Heart left ventricle (tissue), 16 donors: ENCODE measurements at regions not wholly inside any gene's neighbourhood (a gene's known extent, or its start where the extent isn't known, plus 50 kb on each side); places are given as distances from the start of the nearest gene placed in this dataset.

Source experiments
- ATAC-seq, 4 donors: fragments of 200-7000 bp; cut with Tn5 transposase; one replicate each; pipeline ENCODE4 v1.9.1; 2020 to 2022; ENCODE audit warnings: moderate library complexity in 4 of 4, mild to moderate bottlenecking in 3 of 4, moderate number of reproducible peaks in 1 of 4
- DNase-seq, 5 donors: peaks; one replicate each; pipeline ENCODE4 v3.0.0-alpha.2; 2020
- H3K27ac ChIP-seq, 12 donors: fragments of 200-600 bp; sonication (generic) in 4 of 12; one replicate each; pipeline versions ENCODE4 v1.5.0 to v1.8.0; 2016 to 2022; ENCODE audit warnings: mild to moderate bottlenecking in 2 of 12
- H3K27me3 ChIP-seq, 9 donors: fragments of 200-600 bp; sonication (generic) in 2 of 9; one replicate each; pipeline versions ENCODE4 v1.5.1 to v1.8.0; 2016 to 2022; ENCODE audit warnings: mild to moderate bottlenecking in 3 of 9
- H3K36me3 ChIP-seq, 9 donors: fragments of 200-600 bp; sonication (generic) in 2 of 9; one replicate each; pipeline versions ENCODE4 v1.5.0 to v1.8.0; 2018 to 2022; ENCODE audit warnings: mild to moderate bottlenecking in 2 of 9
- H3K4me1 ChIP-seq, 12 donors: fragments of 200-600 bp; sonication (generic) in 4 of 12; one replicate each; pipeline versions ENCODE4 v1.5.0 to v1.8.0; 2016 to 2022; ENCODE audit warnings: mild to moderate bottlenecking in 3 of 12
- H3K4me3 ChIP-seq, 12 donors: fragments of 200-600 bp; sonication (generic) in 4 of 12; one replicate each; pipeline versions ENCODE4 v1.5.0 to v1.8.0; 2017 to 2022; ENCODE audit warnings: mild to moderate bottlenecking in 9 of 12, moderate library complexity in 4 of 12
- H3K9me3 ChIP-seq, 12 donors: fragments of 200-600 bp; sonication (generic) in 4 of 12; one replicate each; pipeline versions ENCODE4 v1.5.0 to v1.8.0; 2016 to 2022; ENCODE audit warnings: mild to moderate bottlenecking in 1 of 12
- POLR2A ChIP-seq, 2 donors: fragments of 450-650 bp; IDR thresholded peaks; one replicate each; pipeline ENCODE4 v1.6.1; 2017; ENCODE audit warnings: antibody characterized with exemption in 2 of 2, mild to moderate bottlenecking in 2 of 2, moderate library complexity in 2 of 2
- WGBS, 4 donors: extraction: QIAGEN DNeasy Blood & Tissue Kit in 2 of 4; methylation state at CpG; one replicate each; pipeline versions ENCODE4 v1.1.5 to v1.1.7; 2013 to 2018; 5-methylcytosine and 5-hydroxymethylcytosine counted together
- intact Hi-C, 10 donors: fragments of 100-400 bp; cut with DNase I; formaldehyde crosslinking; loops; one replicate each; pipeline versions ENCODE4 v1.11.1 to v1.14.2; 2022
- TF ChIP-seq, protein P1 (sequence below), 12 donors: fragments of 200-600 bp; sonication (generic) in 4 of 12; IDR thresholded peaks; one replicate each; pipeline versions ENCODE4 v1.5.0 to v1.8.0; 2018 to 2022; ENCODE audit warnings: antibody characterized with exemption in 12 of 12, mild to moderate bottlenecking in 5 of 12
- donor health status: ischemic (EF 13 %, LVEDD 7.1; RV severe dilation, severe dysfunction).
- donor health status: healthy with polysubstance abuse.
- donor health status: DM: no; HTN: yes; CAD: no.
- donor health status: DM: no; HTN: no; CAD: no.
- donor health status: ischemic (EF 25% LVEDD 6.9; RV normal size, moderate dysfunction).
- donor health status: ischemic (EF 25% LVEDD 5.7; RV mildly dilated, moderate dysfunction).
- donor health status: healthy.
- donor health status: DM: yes; HTN: yes; CAD: no.
- donor health status: ischemic (EF 35%, LVEDD 5.7; RV mildly dilated, moderate dysfunction).
- donor health status: nonischemic (EF 11% LVEDD 7.7; RV severe dilation, severe dysfunction).
- donor health status: DM: yes; HTN: yes; CAD: no.
- donor health status: PGD.
- donor health status: ischemic (EF 29% LVEDD 5.4; RV normal size, mild dysfunction).
- donor health status: nonischemic (EF 23%, LVEDD 6.1; RV moderate dilation, normal function).

DNA sequence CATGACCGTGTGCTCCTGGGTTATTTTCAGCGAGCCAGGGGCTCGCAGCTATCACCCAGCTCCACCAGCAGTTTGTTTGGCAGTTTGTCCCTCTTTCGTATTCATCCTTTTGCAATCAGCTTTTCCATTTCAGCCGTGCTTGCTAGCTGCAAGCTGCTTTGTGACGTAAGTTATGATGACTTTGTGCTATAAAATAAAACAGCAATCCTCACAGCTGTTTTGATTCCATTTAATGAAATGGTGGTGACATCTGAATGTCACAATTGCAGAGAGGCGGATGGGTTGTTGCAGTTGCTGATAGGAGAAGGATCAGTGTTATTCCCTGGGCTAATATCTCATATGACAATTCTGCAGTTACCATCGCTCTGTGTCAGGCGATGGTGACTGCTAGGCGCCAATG lies 251.7 kb downstream of the SNX10 start:
- no peak for DNase-seq
- Histone ChIP-seq H3K4me3 (no peak overlapping the region), H3K9me3 (peaks cover 0 to 9% (median 0%) of the 10 kb centered on the region in 12 donors), H3K4me1 (no peaks in the 10 kb centered on the region), H3K27me3 (peaks cover 0 to 50% (median 4%) of the 10 kb centered on the region in 9 donors), H3K27ac (no peak overlapping the region), H3K36me3 (no peaks in the 10 kb centered on the region)
- WGBS, 4 donors: 64 to 73% (median 68%) methylated on average over 10 of the region's 10 CpGs
- ATAC-seq: no peak
- intact Hi-C loops: no loop called here
- TF ChIP-seq, protein P1, sequence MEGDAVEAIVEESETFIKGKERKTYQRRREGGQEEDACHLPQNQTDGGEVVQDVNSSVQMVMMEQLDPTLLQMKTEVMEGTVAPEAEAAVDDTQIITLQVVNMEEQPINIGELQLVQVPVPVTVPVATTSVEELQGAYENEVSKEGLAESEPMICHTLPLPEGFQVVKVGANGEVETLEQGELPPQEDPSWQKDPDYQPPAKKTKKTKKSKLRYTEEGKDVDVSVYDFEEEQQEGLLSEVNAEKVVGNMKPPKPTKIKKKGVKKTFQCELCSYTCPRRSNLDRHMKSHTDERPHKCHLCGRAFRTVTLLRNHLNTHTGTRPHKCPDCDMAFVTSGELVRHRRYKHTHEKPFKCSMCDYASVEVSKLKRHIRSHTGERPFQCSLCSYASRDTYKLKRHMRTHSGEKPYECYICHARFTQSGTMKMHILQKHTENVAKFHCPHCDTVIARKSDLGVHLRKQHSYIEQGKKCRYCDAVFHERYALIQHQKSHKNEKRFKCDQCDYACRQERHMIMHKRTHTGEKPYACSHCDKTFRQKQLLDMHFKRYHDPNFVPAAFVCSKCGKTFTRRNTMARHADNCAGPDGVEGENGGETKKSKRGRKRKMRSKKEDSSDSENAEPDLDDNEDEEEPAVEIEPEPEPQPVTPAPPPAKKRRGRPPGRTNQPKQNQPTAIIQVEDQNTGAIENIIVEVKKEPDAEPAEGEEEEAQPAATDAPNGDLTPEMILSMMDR (IDR thresholded peaks at IDR 0.05): no peak
- no peak for TF ChIP-seq POLR2A (IDR thresholded peaks at IDR 0.05)

DNA sequence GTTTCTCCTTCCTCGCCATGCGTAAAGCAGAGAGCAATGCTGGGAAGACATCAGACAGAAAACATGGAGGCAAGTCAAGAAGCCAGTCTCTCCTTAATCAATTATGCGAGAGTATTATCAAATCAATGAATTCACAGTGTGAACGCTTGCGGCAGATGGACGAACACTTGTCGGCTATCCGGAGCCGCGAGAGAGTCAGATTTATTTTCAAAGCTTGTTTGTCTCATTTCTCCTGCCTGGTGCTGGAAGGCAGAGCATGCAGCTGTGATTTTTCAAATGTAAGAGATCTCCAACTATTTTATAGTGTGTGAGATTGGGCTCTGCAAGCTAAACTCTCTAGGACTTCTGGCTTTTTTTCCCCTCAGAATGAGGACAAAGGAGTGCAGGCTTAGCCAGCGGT lies 252.3 kb downstream of the SNX10 start:
- TF ChIP-seq, protein P1 (IDR thresholded peaks at IDR 0.05): no peak
- TF ChIP-seq POLR2A (IDR thresholded peaks at IDR 0.05): no peak
- no peak for ATAC-seq
- intact Hi-C loops: no loop called here
- 82 to 91% (median 87%) methylated on average over 11 of the region's 11 CpGs for WGBS, 4 donors
- DNase-seq: no peak
- H3K27me3 ChIP-seq: peaks cover 0 to 44% (median 0%) of the 10 kb centered on the region in 9 donors
- no peaks in the 10 kb centered on the region for H3K4me1 ChIP-seq
- H3K36me3 ChIP-seq: no peaks in the 10 kb centered on the region
- H3K9me3 ChIP-seq: peaks cover 0 to 9% (median 0%) of the 10 kb centered on the region in 12 donors
- H3K27ac ChIP-seq: no peak overlapping the region
- H3K4me3 ChIP-seq: no peak overlapping the region

DNA sequence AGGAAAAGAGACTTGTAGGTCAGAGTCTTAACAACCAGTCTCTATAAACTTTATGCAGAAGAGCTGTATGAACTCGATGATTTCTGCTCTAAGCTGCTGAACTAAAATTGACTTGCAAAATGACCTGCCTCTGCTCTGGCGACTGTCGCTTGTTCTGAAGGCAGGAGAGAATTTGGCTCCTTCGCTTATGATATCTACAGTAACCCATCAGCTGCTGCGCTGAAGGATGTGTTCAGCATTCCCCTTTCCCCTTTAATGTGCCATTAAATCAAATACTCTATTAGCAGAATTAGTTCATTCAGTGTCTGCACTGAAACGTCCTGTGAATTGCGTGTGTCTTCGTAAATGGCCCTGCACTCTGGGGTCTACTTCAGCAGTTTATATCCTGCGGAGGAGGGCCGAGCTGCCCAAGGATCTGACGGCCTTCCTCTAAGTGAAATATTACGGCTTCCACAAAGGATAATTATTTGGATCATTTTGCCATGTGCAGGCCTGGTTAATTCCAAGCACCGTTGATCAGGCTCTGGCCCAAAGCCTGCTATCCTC lies 254.9 kb downstream of the SNX10 start:
- intact Hi-C loops: no loop called here
- Histone ChIP-seq H3K27me3 (peaks cover 0 to 28% (median 0%) of the 10 kb centered on the region in 9 donors), H3K4me3 (no peak overlapping the region), H3K27ac (no peak overlapping the region), H3K4me1 (peaks cover 0 to 5% (median 0%) of the 10 kb centered on the region in 12 donors), H3K9me3 (peaks cover 0 to 9% (median 0%) of the 10 kb centered on the region in 12 donors), H3K36me3 (no peaks in the 10 kb centered on the region)
- no peak for ATAC-seq
- no peak for DNase-seq
- 83 to 90% (median 89%) methylated on average over 13 of the region's 13 CpGs for WGBS, 4 donors
- no peak for TF ChIP-seq POLR2A (IDR thresholded peaks at IDR 0.05)
- TF ChIP-seq, protein P1 (IDR thresholded peaks at IDR 0.05): no peak

DNA sequence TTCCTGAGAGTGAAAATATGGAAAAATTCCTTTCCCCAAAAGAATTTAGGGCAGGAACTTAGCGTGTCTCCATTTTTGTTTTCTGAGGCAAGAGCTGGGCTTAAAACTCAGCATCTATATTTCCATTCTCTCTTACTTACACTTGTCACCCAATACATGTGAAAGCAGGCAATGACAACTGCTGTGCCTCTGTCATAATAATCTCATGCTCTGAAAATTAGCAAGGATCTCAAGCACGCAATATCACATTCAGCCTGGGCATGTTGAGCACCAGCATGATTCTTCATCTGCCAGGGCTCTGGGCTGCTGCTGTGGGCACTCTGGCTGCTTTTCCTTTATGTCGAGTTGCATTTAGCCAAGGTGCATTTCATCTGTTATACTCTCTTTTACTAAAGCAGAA lies 255.5 kb downstream of the SNX10 start:
- Histone ChIP-seq H3K4me1 (peaks cover 0 to 5% (median 0%) of the 10 kb centered on the region in 12 donors), H3K4me3 (no peak overlapping the region), H3K9me3 (peaks cover 0 to 9% (median 0%) of the 10 kb centered on the region in 12 donors), H3K27me3 (peaks cover 0 to 22% (median 0%) of the 10 kb centered on the region in 9 donors), H3K36me3 (no peaks in the 10 kb centered on the region), H3K27ac (no peak overlapping the region)
- intact Hi-C loops: no loop called here
- ATAC-seq (no peak), DNase-seq (no peak)
- WGBS, 4 donors: 87 to 95% (median 91%) methylated on average over 3 of the region's 3 CpGs
- TF ChIP-seq POLR2A (IDR thresholded peaks at IDR 0.05): no peak
- TF ChIP-seq, protein P1 (IDR thresholded peaks at IDR 0.05): no peak
